ENCODE measurements at regions not wholly inside any gene's neighbourhood (a gene's known extent, or its start where the extent isn't known, plus 50 kb on each side); places are given as distances from the start of the nearest gene placed in this dataset.
"Not testable (repeated sequence)": the region's sequence is repeated elsewhere in the genome, so short reads cannot be mapped to it uniquely, and the experiment has no call there.

DNA sequence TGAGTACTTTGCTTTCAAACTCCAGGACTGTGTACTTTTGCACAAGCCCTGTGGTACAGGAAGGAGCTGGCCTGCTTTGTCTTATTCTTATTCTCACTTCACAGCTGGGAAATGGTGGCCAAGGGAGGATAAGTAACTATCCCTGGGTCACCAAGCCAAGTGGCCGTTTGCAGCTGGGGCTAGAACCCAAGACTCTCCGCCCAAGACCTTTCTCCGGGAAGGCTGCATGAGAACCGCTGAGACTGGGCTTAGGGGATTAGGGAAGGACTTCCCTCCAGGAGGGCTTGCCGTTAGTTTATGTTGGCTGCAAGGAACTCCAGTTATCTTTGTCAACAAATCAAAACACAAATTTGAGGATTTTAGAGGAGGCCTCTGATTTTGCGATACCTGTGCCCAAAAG lies 109.5 kb upstream of the ADRA1D start:
- DNase-seq (ENCODE audit: low read depth in 2 of 2) = no peak

DNA sequence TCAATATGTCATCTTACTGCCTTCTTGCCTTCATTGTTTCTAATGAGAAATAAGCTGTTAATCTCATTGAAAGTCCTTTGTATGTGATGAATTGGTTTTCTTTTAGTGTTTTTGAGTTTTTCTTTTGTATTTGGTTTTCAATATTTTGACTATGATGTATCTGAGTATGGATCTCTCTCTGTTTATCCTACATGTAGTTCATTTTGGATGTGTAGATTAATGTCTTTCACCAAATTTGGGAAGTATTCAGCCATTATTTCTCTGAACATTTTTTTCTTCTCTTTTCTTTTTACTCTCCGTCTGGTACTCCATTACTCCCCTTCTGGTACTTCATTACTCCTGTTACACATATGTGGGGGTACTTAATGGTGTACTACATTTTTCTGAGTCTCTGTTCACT lies 103.3 kb upstream of the ADRA1D start:
- DNase-seq (ENCODE audit: low read depth in 2 of 2) = no peak

DNA sequence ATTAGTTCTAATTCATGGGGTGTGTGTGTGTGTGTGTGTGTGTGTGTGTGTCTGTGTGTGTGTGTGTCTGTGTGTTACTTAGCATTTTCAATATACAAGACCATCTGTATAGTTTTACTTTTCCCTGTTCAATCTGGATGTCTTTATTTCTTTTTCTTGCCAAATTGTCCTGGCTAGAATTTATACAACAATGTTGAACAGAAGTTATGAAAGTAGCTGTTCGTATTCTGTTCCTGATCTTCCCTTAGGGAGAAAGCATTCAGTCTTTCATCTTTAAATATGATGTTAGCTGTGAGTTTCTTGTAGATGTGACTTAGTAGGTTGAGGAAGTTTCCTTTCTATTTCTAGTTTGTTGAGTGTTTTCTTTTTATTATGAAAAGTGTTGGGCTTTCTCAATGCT lies 101.0 kb upstream of the ADRA1D start:
- DNase-seq (ENCODE audit: low read depth in 2 of 2) = no peak

DNA sequence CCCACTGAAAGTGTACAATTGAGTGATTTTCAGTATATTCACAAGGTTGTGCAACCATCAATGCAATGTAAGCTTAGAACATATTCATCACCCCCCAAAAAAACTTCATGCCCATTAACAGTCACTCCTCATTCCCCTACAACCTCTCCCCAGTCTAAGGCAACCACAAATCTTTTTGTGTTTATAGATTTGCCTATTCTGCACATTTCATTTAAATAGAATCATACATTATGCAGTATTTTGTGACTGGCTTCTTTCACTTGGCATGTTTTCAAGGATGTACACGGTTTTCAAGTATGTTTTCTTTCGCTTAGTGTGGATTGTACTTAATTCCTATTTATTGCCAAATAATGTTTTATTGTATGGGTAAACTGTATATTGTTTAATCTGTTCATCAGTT lies 95.6 kb upstream of the ADRA1D start:
- no peak for DNase-seq (ENCODE audit: low read depth in 2 of 2)

DNA sequence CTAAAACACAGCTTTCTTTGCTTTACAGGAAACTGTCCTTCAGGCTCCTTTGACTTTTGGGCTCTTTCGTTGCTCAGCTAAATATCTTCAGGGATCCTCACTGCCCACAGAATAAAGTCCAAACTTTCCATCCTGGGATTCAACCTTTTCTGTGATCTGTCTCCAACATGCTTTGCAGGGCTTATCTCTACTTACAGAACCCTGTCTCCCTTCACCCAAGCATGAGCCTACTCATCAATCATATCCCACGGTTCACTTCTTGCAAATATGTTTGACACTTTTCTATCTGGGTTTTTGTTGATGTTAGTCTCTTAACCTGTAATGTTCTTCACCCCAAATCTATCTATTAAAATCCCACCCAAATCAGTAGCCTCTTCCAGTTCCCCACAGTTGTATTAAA lies 93.5 kb upstream of the ADRA1D start:
- no peak for DNase-seq (ENCODE audit: low read depth in 2 of 2)

DNA sequence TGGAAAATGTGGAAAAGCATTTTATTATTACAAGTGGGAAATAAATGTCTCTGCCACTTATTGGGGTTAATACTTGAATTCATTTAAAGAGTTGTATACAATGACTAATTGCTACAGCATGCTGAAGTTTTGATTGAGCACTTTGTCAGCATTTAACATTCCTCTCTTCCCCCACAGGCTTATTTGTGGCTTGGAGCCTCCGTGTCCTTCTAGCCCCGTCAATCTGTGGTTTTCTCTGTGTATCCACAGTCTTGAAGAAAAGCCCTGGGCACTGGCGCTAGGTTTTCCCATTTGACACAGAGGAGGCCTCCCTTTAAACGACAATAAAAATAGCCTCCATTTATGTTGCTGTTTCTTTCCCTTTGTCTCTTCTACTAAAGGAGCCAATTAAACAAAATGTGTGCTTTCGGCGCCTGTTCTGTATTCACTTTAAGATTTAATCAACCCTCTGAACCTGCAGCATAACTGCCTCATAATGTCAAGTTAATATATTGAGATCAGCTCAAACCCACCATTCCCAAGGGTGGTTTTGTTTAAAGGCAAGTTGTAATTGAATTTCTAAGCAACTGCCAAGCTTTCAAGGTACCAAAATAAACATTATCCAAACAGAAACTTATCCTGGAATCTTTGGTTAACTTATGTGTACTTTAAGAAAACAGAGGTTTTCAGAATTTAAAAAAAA lies 92.9 kb upstream of the ADRA1D start:
- DNase-seq (ENCODE audit: low read depth in 2 of 2) = no peak

DNA sequence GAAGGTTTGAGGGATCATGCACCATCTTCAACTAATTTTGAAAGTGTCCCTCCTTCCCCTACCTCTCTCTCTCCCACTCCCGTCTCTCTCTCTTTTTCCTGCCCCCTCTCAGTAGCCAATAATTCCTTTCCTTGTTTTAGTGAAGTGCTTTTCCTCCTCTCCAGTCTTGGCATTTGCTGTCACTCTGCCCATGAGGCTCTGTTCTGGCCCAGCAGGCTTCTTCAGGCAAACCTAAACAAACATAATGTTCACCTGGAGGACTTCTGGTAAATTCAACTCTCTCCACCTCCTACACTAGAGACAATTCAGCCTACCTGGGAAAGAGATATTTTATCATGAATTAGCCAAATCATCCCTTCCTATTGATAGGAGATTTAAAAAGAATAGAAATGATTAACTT lies 86.6 kb upstream of the ADRA1D start:
- DNase-seq (ENCODE audit: low read depth in 2 of 2) = no peak

DNA sequence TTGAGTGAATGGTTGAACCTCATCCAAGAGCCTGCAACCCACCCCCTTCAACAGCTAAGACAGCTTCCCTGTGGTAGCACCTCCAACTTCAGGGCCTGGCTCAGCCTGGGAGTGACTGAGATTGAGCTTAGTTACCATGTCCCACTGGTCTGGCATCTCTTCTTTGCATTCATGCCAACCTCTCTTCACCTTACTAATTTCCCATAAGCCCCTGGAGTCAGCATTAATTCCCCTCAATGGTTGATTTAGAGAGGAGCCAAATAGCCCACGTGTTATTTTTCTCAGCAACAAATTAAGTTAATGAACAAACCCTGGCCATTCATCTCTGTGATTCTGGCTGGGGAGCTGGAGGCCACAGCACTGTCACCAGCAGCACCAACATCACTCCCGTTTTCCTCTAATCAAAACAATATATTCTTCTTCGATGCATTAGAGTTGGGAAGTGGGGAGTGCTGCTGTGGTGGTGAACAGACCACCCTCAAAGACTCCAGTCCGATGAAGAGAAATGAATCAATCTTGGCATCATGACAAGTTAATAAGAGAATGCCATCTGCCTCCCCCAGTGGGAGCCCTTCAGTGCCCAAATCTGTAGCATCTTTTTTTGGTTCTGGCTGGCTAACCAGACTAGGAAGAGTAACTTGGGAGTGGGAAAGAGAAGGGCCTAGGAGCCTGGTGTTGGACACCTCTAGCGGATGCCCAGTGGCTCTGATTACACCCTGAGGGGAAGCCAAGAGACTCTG lies 83.2 kb upstream of the ADRA1D start:
- no peak for DNase-seq (ENCODE audit: low read depth in 2 of 2)

DNA sequence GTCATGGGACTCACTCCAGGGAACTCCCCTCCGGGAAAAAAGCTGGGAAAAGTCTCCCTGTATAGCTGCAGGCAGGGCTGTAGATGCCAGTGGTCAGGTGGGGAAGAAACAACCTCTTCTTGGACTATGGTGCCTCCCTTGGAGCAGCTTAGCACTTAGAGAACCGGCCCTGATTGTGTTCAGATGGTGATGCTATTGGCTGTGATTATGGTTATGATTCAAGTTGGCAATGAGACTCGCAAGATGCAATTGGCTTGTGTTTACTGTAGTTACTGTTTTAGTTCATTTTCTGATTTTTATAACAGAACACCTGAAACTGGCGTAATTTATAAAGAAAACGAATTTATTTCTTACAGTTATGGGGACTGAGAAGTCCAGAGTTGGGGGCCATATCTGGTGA lies 80.9 kb upstream of the ADRA1D start:
- no peak for DNase-seq (ENCODE audit: low read depth in 2 of 2)

DNA sequence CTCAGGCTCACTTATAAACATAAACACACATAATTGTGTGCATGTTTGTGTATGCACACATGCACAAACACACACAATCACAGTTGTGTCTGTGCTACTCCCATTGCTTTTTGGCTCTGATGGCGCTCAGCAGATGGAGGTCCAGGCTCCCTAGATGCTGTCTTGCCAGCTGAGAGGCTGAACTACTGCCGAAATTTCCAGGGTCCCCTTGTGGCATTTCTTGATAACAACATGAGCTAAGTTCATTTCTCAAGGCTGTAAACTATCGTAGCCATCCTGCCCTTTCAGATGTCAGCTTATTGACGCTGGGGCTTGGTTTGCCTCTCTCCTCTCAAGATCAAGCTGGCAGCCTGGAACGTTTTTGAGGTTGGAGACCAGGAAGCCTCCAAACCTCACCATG lies 80.1 kb upstream of the ADRA1D start:
- no peak for DNase-seq (ENCODE audit: low read depth in 2 of 2)

DNA sequence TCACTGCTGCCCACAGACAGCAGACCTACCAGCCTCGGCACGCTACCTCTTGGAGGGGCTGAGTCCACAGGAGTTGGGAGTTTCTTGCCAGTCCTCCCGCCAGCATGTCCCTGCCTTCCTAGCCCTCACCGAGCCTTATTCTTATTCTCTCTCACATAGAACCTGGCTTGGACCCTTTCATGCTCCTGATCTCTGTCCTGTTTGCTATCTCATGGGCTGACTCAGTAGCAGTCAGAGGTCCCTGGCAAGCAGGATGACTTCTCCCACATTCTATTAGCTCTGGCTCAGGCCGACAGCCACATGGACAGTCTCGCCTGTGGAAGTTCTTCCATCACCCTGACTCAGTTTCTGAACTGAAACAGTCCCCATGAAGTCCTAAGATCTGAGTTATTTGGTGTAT lies 79.5 kb upstream of the ADRA1D start:
- no peak for DNase-seq (ENCODE audit: low read depth in 2 of 2)

DNA sequence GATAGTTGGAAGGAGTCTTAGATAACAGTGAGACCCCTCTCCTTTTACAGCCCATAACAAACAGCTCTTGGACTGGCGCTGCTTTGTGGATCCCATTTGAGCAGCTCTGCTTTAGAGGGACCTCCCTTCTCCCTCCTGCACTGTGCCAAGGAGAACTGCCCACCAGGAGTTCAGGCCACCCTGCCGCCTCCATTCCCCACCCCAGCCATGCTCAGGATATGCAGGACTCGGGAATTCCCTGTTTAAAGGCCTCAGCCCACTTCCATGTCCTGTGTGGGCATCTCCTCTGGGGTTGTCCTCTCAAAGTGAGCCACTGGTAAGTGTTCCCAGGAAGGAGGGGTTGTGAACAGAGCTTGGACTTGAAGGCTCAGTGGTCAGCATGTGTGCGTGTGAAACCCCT lies 78.9 kb upstream of the ADRA1D start:
- no peak for DNase-seq (ENCODE audit: low read depth in 2 of 2)

DNA sequence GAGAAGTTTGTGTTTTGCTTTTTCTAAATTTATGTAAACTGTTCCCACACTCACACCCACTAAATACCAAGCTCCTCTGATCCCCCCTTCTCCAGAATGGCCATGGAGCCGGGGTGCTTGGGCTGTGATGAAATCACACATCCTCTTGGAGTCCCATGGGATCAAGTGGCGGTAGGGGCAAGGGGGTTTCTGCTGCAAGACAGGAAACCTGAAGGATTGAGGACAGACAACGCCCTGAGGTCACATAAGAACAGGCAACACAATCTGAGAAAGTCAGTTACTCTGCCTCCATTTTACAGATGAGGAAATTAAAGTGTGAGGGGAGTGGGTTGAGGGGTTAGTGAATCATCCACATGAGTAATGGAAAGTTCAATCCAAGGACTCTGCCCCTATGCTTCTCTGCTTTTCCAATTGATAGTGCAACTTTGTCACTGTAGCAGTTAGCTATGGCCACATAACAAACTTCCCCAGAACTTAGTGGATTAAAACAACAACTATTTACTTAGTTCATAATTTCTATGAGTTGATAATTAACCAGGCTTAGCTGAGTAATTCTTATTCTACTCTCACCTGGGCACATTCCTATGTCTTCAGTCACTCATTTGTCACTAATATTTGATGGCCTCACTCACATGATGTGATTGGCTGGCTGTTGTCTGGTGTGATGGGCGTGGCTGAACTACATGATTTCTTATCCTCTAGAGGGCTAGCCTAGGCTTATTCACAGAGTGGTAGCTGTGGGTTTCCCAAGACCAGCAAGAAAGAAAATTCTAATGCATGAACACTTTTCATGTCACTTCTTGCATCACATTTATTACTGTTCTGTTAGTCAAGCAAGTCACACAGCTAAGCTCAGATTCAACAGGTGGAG lies 77.3 kb upstream of the ADRA1D start:
- DNase-seq (ENCODE audit: low read depth in 2 of 2) = no peak

DNA sequence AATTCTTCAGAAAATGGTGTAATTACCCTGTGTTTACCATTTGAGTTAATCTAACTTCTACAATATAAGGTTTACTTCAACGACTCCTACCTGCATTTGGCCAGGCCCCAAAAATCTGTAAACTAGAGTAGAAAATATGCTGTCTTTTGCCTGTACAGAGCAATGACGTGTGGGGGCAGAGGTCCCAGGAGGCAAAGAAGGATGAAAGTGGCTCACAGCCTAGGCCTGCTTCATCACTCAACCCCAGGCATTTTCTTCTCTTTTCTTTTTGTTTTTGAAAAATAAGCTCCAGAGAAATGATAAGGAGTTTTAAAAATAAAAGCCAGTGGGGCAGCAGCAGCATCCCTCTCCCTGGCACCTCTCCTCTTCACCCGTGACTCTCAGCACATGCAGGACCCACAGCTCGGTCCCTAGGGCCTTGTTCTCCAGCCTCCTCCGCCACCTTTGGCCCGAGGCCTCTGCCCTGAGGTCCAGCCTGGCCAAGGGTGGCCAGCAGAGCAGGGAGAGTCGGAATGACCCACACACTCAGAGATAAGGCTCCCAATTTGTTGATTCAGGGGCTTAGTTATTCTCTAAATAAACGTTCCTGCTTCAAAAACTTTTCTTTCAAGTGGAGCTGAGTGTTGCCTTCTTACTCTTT lies 76.6 kb upstream of the ADRA1D start:
- no peak for DNase-seq (ENCODE audit: low read depth in 2 of 2)

DNA sequence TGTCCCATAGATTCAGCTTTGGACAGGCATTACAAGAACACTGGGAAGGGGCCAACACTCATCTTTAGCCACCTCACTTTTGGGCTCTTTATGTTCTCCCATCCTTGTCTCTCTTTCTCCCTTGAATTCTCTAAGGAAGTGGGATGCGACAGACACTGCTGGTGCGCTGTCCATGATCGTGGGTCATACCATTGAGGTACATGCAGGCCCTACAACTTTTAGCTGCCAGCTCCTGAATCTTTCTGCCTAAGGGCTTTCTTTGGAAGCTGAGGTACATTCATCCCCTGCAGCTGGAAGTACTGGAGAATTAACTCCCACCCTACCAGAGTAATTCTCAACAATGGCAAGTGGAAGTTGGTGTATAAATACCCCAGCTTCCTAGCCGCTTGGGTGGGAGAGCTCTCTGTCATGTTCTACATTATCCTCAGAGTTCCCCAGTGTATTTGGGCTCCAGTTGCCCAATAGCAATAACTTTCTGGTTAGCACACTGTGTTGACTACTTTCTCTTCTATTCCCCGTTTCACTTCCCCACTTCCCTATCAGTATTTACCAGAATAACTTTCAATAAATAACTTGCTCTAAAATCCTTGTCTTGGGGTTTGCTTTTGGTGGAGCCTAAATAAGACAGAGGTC lies 75.6 kb upstream of the ADRA1D start:
- no peak for DNase-seq (ENCODE audit: low read depth in 2 of 2)

DNA sequence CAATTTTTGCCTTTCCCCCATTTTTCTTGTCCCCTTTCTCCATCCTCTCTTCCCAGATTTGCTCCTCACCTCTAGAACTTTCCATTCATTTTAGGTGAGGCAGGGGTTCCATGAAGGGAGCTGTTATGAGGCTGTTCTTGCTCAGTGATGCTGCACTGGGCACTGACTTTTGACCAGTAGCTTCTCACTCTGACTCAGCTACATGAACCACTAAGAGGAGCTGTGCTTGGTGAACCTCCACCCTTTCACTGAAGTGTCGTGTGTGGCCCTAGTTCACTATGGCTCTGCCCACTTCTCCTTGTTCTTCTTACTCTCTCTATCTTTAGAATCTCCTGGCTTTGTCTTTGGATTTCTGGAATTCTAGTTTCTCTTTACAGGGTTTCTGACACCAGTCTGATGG lies 73.4 kb upstream of the ADRA1D start:
- DNase-seq (ENCODE audit: low read depth in 2 of 2) = no peak

DNA sequence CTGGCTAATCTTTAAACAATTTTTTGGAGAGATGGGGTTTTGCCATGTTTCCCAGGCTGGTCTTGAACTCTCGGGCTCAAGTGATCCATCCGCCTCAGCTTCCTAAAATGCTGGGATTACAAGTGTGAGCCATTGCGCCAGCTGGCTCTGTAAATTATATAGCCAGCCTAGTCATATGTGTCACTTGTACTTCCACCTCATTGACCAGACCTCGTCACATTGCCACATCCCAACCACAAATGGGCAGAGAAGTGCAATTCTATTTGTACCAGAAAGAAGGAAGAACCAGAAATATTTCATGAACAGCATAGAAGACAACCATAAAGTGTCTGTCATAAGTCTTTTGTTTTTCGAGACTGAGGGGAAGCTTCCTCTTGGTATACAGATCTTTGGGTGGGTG lies 71.2 kb upstream of the ADRA1D start:
- DNase-seq (ENCODE audit: low read depth in 2 of 2) = no peak

DNA sequence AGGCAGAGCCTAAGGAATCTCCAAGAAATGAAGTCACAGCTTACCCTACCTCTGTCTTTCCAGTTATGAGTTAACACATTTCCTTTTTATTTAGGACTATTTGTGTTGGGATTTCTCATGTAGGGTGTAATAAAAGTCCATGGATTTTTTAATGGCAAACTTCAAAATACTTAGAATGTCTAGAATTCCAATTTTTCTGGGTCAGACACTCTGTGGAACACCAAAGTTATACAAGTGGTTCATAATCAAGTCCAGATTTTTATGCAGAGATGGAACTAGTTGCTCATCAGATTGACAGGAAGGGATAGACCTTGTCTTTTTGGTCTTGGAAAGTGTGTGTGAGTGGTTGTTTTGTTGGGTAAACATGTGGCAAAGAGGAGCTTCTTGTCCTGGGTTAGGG lies 69.8 kb upstream of the ADRA1D start:
- DNase-seq (ENCODE audit: low read depth in 2 of 2) = no peak

DNA sequence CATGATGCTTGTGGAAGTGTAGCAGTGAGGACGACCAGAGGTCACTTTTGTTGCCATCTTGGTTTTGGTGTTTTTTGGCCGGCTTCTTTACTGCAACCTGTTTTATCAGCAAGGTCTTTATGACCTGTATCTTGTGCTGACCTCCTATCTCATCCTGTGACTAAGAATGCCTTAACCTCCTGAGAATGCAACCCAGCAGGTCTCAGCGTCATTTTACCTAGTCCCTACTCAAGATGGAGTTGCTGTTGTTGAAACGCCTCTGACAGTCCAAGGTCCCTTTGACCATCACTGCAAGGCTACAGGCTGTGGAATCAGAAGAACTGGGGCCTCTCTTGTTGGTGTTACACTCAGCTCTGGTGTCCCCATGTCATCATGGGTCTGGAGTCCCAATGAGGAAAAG lies 61.5 kb upstream of the ADRA1D start:
- not testable (repeated sequence) for DNase-seq (ENCODE audit: low read depth in 2 of 2)

DNA sequence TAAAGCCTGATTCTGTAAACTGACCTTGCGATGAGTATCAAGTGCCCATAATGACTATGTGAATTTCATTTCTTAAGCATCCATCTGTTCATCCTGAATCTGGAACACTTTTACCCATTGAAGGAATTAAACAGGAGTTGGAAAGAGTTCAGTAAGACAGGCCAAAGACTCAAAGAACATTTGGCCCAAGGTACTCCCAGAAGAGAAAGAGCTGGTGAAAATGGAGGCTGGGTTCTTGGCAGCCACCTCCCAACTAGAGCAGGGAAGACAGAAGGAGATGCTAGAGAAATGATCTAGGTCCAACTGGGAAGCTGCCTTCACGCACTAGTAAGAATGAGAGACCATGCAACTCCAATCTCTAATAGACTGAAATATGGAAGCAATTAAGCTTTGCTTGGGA lies 57.1 kb upstream of the ADRA1D start:
- no peak for DNase-seq (ENCODE audit: low read depth in 2 of 2)

DNA sequence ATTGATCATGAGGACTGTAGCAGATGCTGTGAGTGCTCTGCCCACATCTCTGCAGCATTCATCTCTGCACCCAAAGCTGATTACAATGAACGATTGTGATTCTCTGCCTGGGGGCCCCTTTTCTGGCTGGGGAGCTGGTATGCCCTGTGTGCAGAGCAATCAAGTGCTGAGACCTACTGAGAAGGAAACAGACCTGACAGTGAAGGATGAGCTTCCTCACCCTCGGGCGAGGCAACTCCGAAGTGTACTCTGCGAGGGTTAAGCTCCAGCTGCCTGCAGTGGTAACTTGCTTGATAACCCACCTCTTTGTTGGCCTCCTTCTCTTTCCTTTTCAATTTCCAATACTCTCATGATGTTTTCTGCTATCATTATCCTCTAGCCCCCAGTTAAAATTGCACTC lies 56.0 kb upstream of the ADRA1D start:
- no peak for DNase-seq (ENCODE audit: low read depth in 2 of 2)

DNA sequence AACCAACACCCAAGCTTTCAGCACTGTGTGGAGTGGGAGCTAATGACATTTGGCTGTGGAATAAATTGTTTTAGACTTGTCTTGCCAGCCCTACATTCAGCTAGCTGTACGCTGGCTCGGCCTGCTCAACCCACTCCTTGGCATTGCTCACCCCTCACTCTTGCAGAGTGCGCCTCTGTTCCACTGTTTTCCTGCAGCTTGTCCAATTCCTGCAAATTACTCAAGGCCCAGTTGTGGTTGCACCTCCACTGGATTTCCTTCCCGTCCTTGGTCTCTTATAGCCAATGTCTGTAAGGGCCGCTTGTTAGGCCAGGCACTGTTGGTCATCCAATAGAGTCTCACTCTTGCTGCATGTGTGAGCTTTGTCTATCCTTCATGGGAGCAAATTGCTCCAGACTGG lies 55.5 kb upstream of the ADRA1D start:
- DNase-seq (ENCODE audit: low read depth in 2 of 2) = no peak

Measured in lung microvascular endothelial cell (primary cell).